Bone marrow (tissue), 2 donors: ENCODE measurements at regions not wholly inside any gene's neighbourhood (a gene's known extent, or its start where the extent isn't known, plus 50 kb on each side); places are given as distances from the start of the nearest gene placed in this dataset.
"Not testable (repeated sequence)": the region's sequence is repeated elsewhere in the genome, so short reads cannot be mapped to it uniquely, and the experiment has no call there.

ENCODE experiments used
- DNase-seq, 2 donors: peaks; one replicate each; lab custom pipeline; 2025; lab: John Stamatoyannopoulos, UW

- no peak for DNase-seq
Measured at GRCh38 chr6:167662075-167662880, 164.4 kb upstream of the AFDN start.

GRCh38 chr6:167662881-167663205 is 163.9 kb upstream of the AFDN start:
- no peak for DNase-seq

GRCh38 chr6:167663316-167663715 is 163.4 kb upstream of the AFDN start:
- no peak for DNase-seq

- no peak for DNase-seq
Measured at GRCh38 chr6:167663784-167664443, 162.8 kb upstream of the AFDN start.

- DNase-seq, result no peak
Measured at GRCh38 chr6:167664678-167665660, 161.7 kb upstream of the AFDN start.

- no peak for DNase-seq
Measured at GRCh38 chr6:167665698-167666330, 160.9 kb upstream of the AFDN start.

GRCh38 chr6:167666571-167667203 is 160.0 kb upstream of the AFDN start:
- no peak for DNase-seq

GRCh38 chr6:167667204-167668018 is 159.3 kb upstream of the AFDN start:
- no peak for DNase-seq

- no peak for DNase-seq
Measured at GRCh38 chr6:167668019-167668753, 158.5 kb upstream of the AFDN start.

- no peak for DNase-seq
Measured at GRCh38 chr6:167668754-167669552, 157.8 kb upstream of the AFDN start.

GRCh38 chr6:167669553-167669849 is 157.2 kb upstream of the AFDN start:
- DNase-seq, result no peak

- no peak for DNase-seq
Measured at GRCh38 chr6:167669870-167670802, 156.6 kb upstream of the AFDN start.

- no peak for DNase-seq
Measured at GRCh38 chr6:167670938-167671338, 155.8 kb upstream of the AFDN start.

- not testable (repeated sequence) for DNase-seq
Measured at GRCh38 chr6:167671379-167671976, 155.2 kb upstream of the AFDN start.

- DNase-seq, result no peak
Measured at GRCh38 chr6:167671977-167672687, 154.6 kb upstream of the AFDN start.

GRCh38 chr6:167672738-167673137 is 154.0 kb upstream of the AFDN start:
- no peak for DNase-seq

- no peak for DNase-seq
Measured at GRCh38 chr6:167673946-167674345, 152.8 kb upstream of the AFDN start.
